Kidney epithelial cell (primary cell): ENCODE measurements at regions not wholly inside any gene's neighbourhood (a gene's known extent, or its start where the extent isn't known, plus 50 kb on each side); places are given as distances from the start of the nearest gene placed in this dataset.

Experiments used
- DNase-seq: peaks from one replicate; pipeline ENCODE4 v3.0.0-alpha.2; 2010; ENCODE audit warnings: low read depth
- H3K27me3 ChIP-seq: 2 replicates; pipeline ENCODE4 v1.6.0; 2011; ENCODE audit warnings: low read length; ENCODE audit not compliant: control insufficient read depth, insufficient read depth
- H3K36me3 ChIP-seq: 2 replicates; pipeline ENCODE4 v1.5.1; 2011; ENCODE audit warnings: low read length; ENCODE audit not compliant: control insufficient read depth, insufficient read depth
- H3K4me3 ChIP-seq: 2 replicates; pipeline ENCODE4 v1.5.1; 2011; ENCODE audit warnings: low read depth, mild to moderate bottlenecking, control low read depth, low read length
- CTCF ChIP-seq: IDR thresholded peaks from 2 replicates; pipeline ENCODE4 v1.5.1; 2011; ENCODE audit warnings: mild to moderate bottlenecking, moderate library complexity, low read length, control low read depth, inconsistent platforms; ENCODE audit not compliant: insufficient read depth, poor library complexity, severe bottlenecking

- Histone ChIP-seq H3K4me3 (no peak overlapping the region), H3K36me3 (no peaks in the 10 kb centered on the region), H3K27me3 (no peaks in the 10 kb centered on the region)
- TF ChIP-seq CTCF, result no peak
- DNase-seq, result no peak
These were observed 89.3 kb upstream of the ST8SIA2 start for GRCh38 chr15:92304223-92304975.

- TF ChIP-seq CTCF, result no peak
- H3K27me3 ChIP-seq, result no peaks in the 10 kb centered on the region
- H3K36me3 ChIP-seq, result no peaks in the 10 kb centered on the region
- no peak overlapping the region for H3K4me3 ChIP-seq
- no peak for DNase-seq
These were observed 88.3 kb upstream of the ST8SIA2 start for GRCh38 chr15:92305343-92305742.

- no peaks in the 10 kb centered on the region for H3K36me3 ChIP-seq
- no peak overlapping the region for H3K4me3 ChIP-seq
- DNase-seq, result no peak
- no peaks in the 10 kb centered on the region for H3K27me3 ChIP-seq
- no peak for TF ChIP-seq CTCF
These were observed 87.0 kb upstream of the ST8SIA2 start for GRCh38 chr15:92306663-92307062.

- no peak for DNase-seq
These were observed 78.5 kb upstream of the ST8SIA2 start for GRCh38 chr15:92315144-92315543.

GRCh38 chr15:92315595-92316211 lies 78.0 kb upstream of the ST8SIA2 start:
- TF ChIP-seq CTCF, result no peak
- H3K27me3 ChIP-seq, result no peaks in the 10 kb centered on the region
- no peak for DNase-seq
- H3K36me3 ChIP-seq, result no peaks in the 10 kb centered on the region
- no peak overlapping the region for H3K4me3 ChIP-seq

More at GRCh38 chr15:92315144-92315543, 78.5 kb upstream of the ST8SIA2 start:
- Histone ChIP-seq H3K36me3 (no peaks in the 10 kb centered on the region), H3K4me3 (no peak overlapping the region), H3K27me3 (no peaks in the 10 kb centered on the region)
- no peak for TF ChIP-seq CTCF
